ENCODE measurements at regions not wholly inside any gene's neighbourhood (a gene's known extent, or its start where the extent isn't known, plus 50 kb on each side); places are given as distances from the start of the nearest gene placed in this dataset.

DNA sequence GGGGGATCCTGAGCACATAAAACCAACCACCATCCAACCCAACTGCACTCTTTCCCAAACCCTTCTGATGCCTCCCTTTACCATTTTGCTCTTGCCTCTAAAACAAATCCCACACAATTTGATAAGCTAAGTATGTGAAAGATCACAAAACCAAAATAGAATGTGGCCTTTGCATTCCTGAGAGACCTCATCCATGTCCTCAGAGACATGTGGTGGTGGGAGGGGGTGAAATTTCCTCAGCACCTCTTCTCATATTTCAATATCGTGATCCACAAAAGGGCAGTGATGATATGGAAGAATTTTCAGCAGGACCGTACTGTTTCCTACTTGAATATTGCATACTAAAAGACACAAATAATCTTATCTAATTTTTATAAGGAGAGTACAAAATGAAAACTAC is 423.3 kb downstream of the TLE1 start:
- no peak for TF ChIP-seq POLR2A (IDR thresholded peaks at IDR 0.05)
- TF ChIP-seq, protein P1, sequence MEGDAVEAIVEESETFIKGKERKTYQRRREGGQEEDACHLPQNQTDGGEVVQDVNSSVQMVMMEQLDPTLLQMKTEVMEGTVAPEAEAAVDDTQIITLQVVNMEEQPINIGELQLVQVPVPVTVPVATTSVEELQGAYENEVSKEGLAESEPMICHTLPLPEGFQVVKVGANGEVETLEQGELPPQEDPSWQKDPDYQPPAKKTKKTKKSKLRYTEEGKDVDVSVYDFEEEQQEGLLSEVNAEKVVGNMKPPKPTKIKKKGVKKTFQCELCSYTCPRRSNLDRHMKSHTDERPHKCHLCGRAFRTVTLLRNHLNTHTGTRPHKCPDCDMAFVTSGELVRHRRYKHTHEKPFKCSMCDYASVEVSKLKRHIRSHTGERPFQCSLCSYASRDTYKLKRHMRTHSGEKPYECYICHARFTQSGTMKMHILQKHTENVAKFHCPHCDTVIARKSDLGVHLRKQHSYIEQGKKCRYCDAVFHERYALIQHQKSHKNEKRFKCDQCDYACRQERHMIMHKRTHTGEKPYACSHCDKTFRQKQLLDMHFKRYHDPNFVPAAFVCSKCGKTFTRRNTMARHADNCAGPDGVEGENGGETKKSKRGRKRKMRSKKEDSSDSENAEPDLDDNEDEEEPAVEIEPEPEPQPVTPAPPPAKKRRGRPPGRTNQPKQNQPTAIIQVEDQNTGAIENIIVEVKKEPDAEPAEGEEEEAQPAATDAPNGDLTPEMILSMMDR (IDR thresholded peaks at IDR 0.05), result no peak

All from transverse colon (tissue), 3 donors.